Smooth muscle cell (in vitro differentiated cells): ENCODE measurements at regions not wholly inside any gene's neighbourhood (a gene's known extent, or its start where the extent isn't known, plus 50 kb on each side); places are given as distances from the start of the nearest gene placed in this dataset.

Source experiments
- DNase-seq: peaks from one replicate; lab custom pipeline; 2025; ENCODE audit not compliant: unreplicated experiment; lab: John Stamatoyannopoulos, UW
- H2AFZ ChIP-seq: fragments of 200-600 bp; sonication (generic); 2 replicates; pipeline ENCODE4 v1.6.0; 2016; ENCODE audit warnings: antibody characterized with exemption, low read depth, mild to moderate bottlenecking
- H3F3A ChIP-seq: fragments of 200-600 bp; sonication (generic); 2 replicates; pipeline ENCODE4 v1.6.0; 2017; ENCODE audit warnings: antibody characterized with exemption, low read depth
- H3K27ac ChIP-seq: fragments of 200-600 bp; sonication (generic); 2 replicates; pipeline ENCODE4 v1.5.1; 2016; ENCODE audit warnings: low read depth, mild to moderate bottlenecking
- H3K27me3 ChIP-seq: fragments of 200-600 bp; sonication (generic); 2 replicates; pipeline ENCODE4 v1.6.1; 2016; ENCODE audit warnings: low read depth, mild to moderate bottlenecking
- H3K36me3 ChIP-seq: fragments of 200-600 bp; sonication (generic); 2 replicates; pipeline ENCODE4 v1.5.1; 2016; ENCODE audit warnings: low read depth
- H3K4me1 ChIP-seq: fragments of 200-600 bp; sonication (generic); 2 replicates; pipeline ENCODE4 v1.5.1; 2016; ENCODE audit warnings: low read depth
- H3K4me2 ChIP-seq: fragments of 200-600 bp; sonication (generic); 2 replicates; pipeline ENCODE4 v1.6.0; 2016; ENCODE audit warnings: mild to moderate bottlenecking
- H3K4me3 ChIP-seq: fragments of 200-600 bp; sonication (generic); 2 replicates; pipeline ENCODE4 v1.5.1; 2016; ENCODE audit warnings: mild to moderate bottlenecking
- H3K79me2 ChIP-seq: fragments of 200-600 bp; sonication (generic); 2 replicates; pipeline ENCODE4 v1.6.0; 2016; ENCODE audit warnings: low read depth, mild to moderate bottlenecking
- H3K9ac ChIP-seq: fragments of 200-600 bp; sonication (generic); 2 replicates; pipeline ENCODE4 v1.6.0; 2016; ENCODE audit warnings: low read depth
- H3K9me3 ChIP-seq: fragments of 200-600 bp; sonication (generic); replicated peaks from 2 replicates; pipeline ENCODE4 v1.5.1; 2016; ENCODE audit warnings: low read depth
- H4K20me1 ChIP-seq: fragments of 200-600 bp; sonication (generic); 2 replicates; pipeline ENCODE4 v1.6.0; 2016; ENCODE audit warnings: low read depth
- WGBS: methylation state at CpG from one replicate; pipeline ENCODE4 v1.1.7; 2016; ENCODE audit warnings: low lambda C conversion rate; 5-methylcytosine and 5-hydroxymethylcytosine counted together
- TF ChIP-seq, protein P1 (sequence below): fragments of 200-600 bp; sonication (generic); IDR thresholded peaks from 2 replicates; pipeline ENCODE4 v1.5.1; 2017; ENCODE audit warnings: borderline replicate concordance, mild to moderate bottlenecking, antibody characterized with exemption; ENCODE audit not compliant: insufficient read depth, poor library complexity, severe bottlenecking

DNA sequence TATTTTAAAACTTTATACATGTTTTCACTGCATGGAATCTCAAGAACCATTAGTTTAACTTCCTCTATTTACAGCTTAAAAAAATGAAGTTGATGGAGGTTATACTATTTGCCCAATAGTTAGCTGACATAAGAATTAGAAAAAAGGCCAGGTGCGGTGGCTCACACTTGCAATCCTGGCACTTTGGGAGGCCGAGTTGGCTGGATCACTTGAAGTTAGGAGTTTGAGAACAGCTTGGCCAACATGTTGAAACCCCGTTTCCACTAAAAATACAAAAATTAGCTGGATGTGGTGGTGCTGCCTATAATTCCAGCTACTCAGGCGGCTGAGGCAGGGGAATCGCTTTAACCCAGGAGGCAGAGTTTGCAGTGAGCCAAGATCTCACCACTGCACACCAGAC lies 125.1 kb upstream of the CDH19 start:
- no peak overlapping the region for H2AFZ ChIP-seq

DNA sequence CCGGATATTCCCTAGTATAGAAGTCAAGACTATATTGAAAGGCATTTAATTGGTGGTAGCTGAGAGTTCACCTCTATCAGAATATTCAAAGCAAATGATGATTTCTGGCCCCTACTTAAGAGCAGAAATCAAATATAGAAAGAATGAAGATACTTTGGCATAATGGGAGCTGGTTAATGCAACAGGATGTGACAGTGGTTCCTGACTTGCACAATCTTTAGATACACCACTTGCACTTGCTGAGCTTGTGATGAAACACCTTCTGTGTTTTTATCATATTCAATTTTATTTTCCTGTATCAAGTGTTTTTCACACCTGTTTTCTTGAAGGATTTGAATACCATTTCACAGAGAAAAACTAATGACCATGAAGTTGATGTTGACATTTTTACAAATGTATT lies 124.1 kb upstream of the CDH19 start:
- H3K4me3 ChIP-seq, result no peak overlapping the region
- H3K4me2 ChIP-seq, result no peak overlapping the region
- H3K27ac ChIP-seq, result no peak overlapping the region
- H3K79me2 ChIP-seq, result no peaks in the 10 kb centered on the region
- H3F3A ChIP-seq, result no peaks in the 10 kb centered on the region
- DNase-seq, result no peak
- 100% methylated on average over 1 of the region's 1 CpG for WGBS
- no peak overlapping the region for H3K9ac ChIP-seq
- no peaks in the 10 kb centered on the region for H4K20me1 ChIP-seq
- no peak overlapping the region for H2AFZ ChIP-seq
- no peaks in the 10 kb centered on the region for H3K4me1 ChIP-seq
- TF ChIP-seq, protein P1, sequence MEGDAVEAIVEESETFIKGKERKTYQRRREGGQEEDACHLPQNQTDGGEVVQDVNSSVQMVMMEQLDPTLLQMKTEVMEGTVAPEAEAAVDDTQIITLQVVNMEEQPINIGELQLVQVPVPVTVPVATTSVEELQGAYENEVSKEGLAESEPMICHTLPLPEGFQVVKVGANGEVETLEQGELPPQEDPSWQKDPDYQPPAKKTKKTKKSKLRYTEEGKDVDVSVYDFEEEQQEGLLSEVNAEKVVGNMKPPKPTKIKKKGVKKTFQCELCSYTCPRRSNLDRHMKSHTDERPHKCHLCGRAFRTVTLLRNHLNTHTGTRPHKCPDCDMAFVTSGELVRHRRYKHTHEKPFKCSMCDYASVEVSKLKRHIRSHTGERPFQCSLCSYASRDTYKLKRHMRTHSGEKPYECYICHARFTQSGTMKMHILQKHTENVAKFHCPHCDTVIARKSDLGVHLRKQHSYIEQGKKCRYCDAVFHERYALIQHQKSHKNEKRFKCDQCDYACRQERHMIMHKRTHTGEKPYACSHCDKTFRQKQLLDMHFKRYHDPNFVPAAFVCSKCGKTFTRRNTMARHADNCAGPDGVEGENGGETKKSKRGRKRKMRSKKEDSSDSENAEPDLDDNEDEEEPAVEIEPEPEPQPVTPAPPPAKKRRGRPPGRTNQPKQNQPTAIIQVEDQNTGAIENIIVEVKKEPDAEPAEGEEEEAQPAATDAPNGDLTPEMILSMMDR, result no peak
- H3K9me3 ChIP-seq, result no peaks in the 10 kb centered on the region
- H3K27me3 ChIP-seq, result no peaks in the 10 kb centered on the region
- H3K36me3 ChIP-seq, result no peaks in the 10 kb centered on the region

More for the DNA sequence above, 125.1 kb upstream of the CDH19 start:
- Histone ChIP-seq H3K9me3 (no peaks in the 10 kb centered on the region), H4K20me1 (no peaks in the 10 kb centered on the region), H3K9ac (no peak overlapping the region), H3K27me3 (no peaks in the 10 kb centered on the region), H3K79me2 (no peaks in the 10 kb centered on the region), H3K4me1 (no peaks in the 10 kb centered on the region), H3K27ac (no peak overlapping the region), H3K4me2 (no peak overlapping the region), H3K4me3 (no peak overlapping the region), H3K36me3 (no peaks in the 10 kb centered on the region), H3F3A (no peaks in the 10 kb centered on the region)
- 98% methylated on average over 5 of the region's 5 CpGs for WGBS
- DNase-seq, result no peak
- TF ChIP-seq, protein P1, result no peak

DNA sequence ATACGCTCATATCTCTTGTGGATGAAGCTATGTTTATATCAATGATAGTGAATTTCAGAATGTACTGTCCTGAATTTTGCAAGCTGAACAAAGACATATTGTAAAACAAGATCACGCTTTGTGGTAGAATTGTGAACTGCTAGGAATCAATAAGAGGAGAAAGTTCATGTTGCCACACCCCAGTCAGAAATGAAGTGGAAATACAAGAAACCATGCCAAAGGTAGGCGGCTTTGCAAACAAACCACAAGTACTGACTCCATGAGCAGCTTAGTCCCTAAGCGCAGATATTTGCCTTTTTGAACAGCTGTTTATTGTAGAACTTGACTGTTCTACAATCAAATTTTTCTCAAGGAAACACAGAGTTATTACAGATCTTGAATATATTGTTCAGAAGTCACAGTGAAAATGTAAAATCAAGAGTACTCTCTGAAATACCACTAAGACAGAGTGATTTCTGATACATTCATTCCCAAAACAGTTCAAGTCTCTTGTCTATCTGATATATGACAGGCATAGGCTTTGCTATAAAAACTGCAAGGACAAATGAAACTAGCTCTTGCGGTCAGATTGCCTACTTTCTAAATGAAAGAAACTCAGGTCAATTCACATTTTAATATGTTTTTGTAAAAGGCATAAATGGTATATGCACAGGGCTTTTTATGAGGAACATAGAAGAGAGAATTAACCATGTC lies 120.9 kb upstream of the CDH19 start:
- WGBS, result 74% methylated on average over 5 of the region's 5 CpGs
- Histone ChIP-seq H3K4me1 (no peaks in the 10 kb centered on the region), H4K20me1 (no peaks in the 10 kb centered on the region), H2AFZ (no peak overlapping the region), H3K9me3 (no peaks in the 10 kb centered on the region), H3K27ac (no peak overlapping the region), H3K79me2 (no peaks in the 10 kb centered on the region), H3K36me3 (no peaks in the 10 kb centered on the region), H3K4me2 (no peak overlapping the region), H3K27me3 (no peaks in the 10 kb centered on the region), H3K4me3 (no peak overlapping the region), H3F3A (no peaks in the 10 kb centered on the region), H3K9ac (no peak overlapping the region)
- TF ChIP-seq, protein P1, result no peak
- no peak for DNase-seq

DNA sequence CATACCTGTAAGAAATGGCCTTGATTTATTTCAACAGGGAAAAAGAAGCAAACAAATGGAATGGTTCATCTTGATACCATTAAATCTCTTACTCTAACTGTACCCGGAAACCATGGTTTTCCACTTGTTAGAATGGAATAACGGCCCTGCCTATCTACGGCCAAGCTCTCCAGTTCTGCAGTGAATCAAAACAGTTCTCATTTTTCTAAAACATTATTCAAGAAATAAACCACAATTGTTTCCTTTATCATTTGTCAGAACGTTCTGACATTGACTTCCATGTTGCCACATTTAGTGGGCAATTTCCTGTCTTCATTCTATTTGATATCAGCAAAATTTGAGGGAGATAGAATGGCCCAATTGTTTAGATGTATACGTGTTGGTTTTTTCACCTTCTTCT lies 118.8 kb upstream of the CDH19 start:
- no peaks in the 10 kb centered on the region for H3K9me3 ChIP-seq
- H3K9ac ChIP-seq, result no peak overlapping the region
- TF ChIP-seq, protein P1, result no peak
- no peak overlapping the region for H3K27ac ChIP-seq
- no peak for DNase-seq
- no peaks in the 10 kb centered on the region for H3K4me1 ChIP-seq
- H3K4me3 ChIP-seq, result no peak overlapping the region
- no peaks in the 10 kb centered on the region for H4K20me1 ChIP-seq
- H3K27me3 ChIP-seq, result no peaks in the 10 kb centered on the region
- no peaks in the 10 kb centered on the region for H3F3A ChIP-seq
- no peaks in the 10 kb centered on the region for H3K36me3 ChIP-seq
- 91% methylated on average over 5 of the region's 5 CpGs for WGBS
- no peak overlapping the region for H3K4me2 ChIP-seq
- H3K79me2 ChIP-seq, result no peaks in the 10 kb centered on the region
- no peak overlapping the region for H2AFZ ChIP-seq
